ENCODE measurements at regions not wholly inside any gene's neighbourhood (a gene's known extent, or its start where the extent isn't known, plus 50 kb on each side); places are given as distances from the start of the nearest gene placed in this dataset.
"Not testable (repeated sequence)": the region's sequence is repeated elsewhere in the genome, so short reads cannot be mapped to it uniquely, and the experiment has no call there.

GRCh38 chr4:115272185-115272584 lies 158.8 kb upstream of the NDST4 start:
- intact Hi-C loops (cut with DNase I) = no loop called here
- no peak for DNase-seq (ENCODE audit: low spot score)

GRCh38 chr4:115260195-115260594 lies 146.8 kb upstream of the NDST4 start:
- DNase-seq (ENCODE audit: low spot score) = no peak
- intact Hi-C loops (cut with DNase I) = no loop called here

GRCh38 chr4:115259642-115260041 lies 146.2 kb upstream of the NDST4 start:
- no peak for DNase-seq (ENCODE audit: low spot score)
- intact Hi-C loops (cut with DNase I) = no loop called here

DNA sequence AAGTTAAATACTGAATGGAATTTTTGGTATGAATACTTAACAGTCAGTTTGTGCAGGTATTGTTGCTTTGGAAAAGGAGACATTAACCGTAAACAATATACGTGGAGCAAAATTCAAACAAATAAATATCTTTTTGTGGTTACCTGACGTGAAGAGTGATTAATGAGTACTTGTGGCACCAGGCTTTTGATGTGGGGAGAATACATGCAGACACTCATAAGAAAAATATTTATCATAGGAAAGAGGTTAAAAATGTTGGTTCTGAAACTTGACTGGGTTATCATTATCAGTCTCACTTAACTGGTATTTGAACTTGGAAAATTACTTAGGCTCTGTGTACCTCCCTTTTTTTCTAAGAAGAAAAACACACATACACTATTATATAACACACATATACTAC lies 136.4 kb upstream of the NDST4 start:
- intact Hi-C loops (cut with DNase I) = no loop called here
- DNase-seq (ENCODE audit: low spot score) = no peak

GRCh38 chr4:115234405-115235093 lies 121.1 kb upstream of the NDST4 start:
- DNase-seq (ENCODE audit: low spot score) = no peak
- intact Hi-C loops (cut with DNase I) = no loop called here

DNA sequence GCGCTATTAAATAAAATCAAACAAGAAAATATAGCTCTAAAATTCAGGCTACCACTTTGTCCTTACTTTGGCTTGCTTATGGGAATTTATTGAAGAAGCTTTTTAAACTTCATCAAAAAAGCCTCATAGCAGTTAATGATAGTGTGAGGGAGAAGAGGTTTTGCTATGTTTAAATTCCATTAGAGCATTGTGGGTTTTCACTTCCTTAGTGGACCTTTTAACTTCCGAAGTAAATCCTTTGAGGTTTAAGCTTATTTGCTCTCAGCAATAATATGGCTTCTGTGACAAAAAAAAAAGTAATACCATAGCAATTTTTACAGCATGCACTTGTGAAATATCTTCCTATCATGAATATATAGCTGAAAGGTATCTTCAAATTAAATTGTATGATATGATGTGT lies 120.2 kb upstream of the NDST4 start:
- intact Hi-C loops (cut with DNase I) = no loop called here
- DNase-seq (ENCODE audit: low spot score) = no peak

- intact Hi-C loops (cut with DNase I) = no loop called here
- DNase-seq (ENCODE audit: low spot score) = no peak
Measured at GRCh38 chr4:115229873-115230272, 116.5 kb upstream of the NDST4 start.

GRCh38 chr4:115228851-115229250 lies 115.4 kb upstream of the NDST4 start:
- intact Hi-C loops (cut with DNase I) = no loop called here
- no peak for DNase-seq (ENCODE audit: low spot score)

GRCh38 chr4:115222061-115222460 lies 108.6 kb upstream of the NDST4 start:
- DNase-seq (ENCODE audit: low spot score) = no peak
- intact Hi-C loops (cut with DNase I) = no loop called here

GRCh38 chr4:115219862-115220261 lies 106.4 kb upstream of the NDST4 start:
- no peak for DNase-seq (ENCODE audit: low spot score)
- intact Hi-C loops (cut with DNase I) = no loop called here

DNA sequence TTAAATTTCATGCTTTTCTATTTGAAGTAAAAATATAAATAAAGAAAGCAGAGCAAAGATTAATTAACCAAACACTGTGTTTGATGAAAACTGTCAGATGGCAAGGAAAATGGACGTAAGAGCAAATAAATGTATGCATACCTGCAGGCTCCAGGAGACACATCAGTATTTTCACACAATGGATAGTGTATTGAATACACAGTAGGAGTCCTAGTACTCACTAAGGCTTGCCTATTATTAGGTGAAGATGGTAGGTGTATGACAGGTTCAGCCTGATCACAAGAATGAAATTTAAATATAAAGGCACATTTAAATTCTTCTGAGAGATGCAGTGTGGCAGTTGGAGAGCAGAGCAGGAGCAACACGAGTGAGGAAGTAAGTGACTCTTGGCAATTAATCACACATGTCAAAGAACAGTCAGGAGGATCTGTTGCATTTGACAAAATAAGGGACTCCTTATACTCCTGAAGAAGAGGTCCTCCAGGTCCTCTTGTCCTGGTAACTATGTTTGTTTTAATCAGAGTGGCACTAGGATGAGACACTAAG lies 106.0 kb upstream of the NDST4 start:
- no peak for DNase-seq (ENCODE audit: low spot score)
- intact Hi-C loops (cut with DNase I) = no loop called here

- intact Hi-C loops (cut with DNase I) = no loop called here
- no peak for DNase-seq (ENCODE audit: low spot score)
Measured at GRCh38 chr4:115215935-115216334, 102.5 kb upstream of the NDST4 start.

GRCh38 chr4:115213716-115214115 lies 100.3 kb upstream of the NDST4 start:
- intact Hi-C loops (cut with DNase I) = no loop called here

GRCh38 chr4:115201042-115201330 lies 87.6 kb upstream of the NDST4 start:
- DNase-seq (ENCODE audit: low spot score) = no peak
- intact Hi-C loops (cut with DNase I) = no loop called here

More at GRCh38 chr4:115213716-115214115, 100.3 kb upstream of the NDST4 start:
- DNase-seq (ENCODE audit: low spot score) = no peak

GRCh38 chr4:115200201-115201041 lies 87.0 kb upstream of the NDST4 start:
- intact Hi-C loops (cut with DNase I); DNase-seq (ENCODE audit: low spot score): not testable (repeated sequence)

DNA sequence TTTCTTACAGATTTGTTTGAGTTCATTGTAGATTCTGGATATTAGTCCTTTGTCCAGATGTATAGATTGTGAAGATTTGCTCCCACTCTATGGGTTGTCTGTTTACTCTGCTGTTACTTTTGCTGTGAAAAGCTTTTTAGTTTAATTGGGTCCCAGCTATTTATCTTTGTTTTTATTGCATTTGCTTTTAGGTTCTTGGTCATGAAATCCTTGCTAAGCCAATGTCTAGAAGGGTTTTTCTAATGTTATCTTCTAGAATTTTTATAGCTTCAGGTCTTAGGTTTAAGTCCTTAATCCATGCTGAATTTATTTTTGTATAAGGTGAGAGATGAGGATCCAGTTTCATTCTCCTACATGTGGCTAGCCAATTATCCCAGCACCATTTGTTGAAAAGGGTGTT lies 81.2 kb upstream of the NDST4 start:
- DNase-seq (ENCODE audit: low spot score); intact Hi-C loops (cut with DNase I): not testable (repeated sequence)

DNA sequence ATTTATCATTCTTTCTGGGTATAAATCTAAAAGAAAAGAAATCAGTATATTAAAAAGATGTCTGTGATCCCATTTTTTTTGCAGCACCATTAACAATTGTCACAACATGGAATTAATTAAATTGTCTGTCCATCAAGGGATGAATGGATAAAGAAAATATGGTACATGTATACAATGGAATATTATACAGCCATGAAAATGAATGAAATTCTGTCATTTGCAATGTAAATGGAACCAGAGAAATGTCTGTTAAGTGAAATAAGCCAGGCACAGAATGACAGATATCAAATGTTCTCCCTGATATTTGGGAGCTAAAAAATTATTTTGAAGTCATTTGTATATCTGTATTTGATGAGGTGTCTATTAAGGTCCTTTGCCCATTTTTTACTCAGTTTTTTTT lies 77.1 kb upstream of the NDST4 start:
- no peak for DNase-seq (ENCODE audit: low spot score)
- intact Hi-C loops (cut with DNase I) = no loop called here

GRCh38 chr4:115187136-115187535 lies 73.7 kb upstream of the NDST4 start:
- intact Hi-C loops (cut with DNase I) = no loop called here
- DNase-seq (ENCODE audit: low spot score) = no peak

DNA sequence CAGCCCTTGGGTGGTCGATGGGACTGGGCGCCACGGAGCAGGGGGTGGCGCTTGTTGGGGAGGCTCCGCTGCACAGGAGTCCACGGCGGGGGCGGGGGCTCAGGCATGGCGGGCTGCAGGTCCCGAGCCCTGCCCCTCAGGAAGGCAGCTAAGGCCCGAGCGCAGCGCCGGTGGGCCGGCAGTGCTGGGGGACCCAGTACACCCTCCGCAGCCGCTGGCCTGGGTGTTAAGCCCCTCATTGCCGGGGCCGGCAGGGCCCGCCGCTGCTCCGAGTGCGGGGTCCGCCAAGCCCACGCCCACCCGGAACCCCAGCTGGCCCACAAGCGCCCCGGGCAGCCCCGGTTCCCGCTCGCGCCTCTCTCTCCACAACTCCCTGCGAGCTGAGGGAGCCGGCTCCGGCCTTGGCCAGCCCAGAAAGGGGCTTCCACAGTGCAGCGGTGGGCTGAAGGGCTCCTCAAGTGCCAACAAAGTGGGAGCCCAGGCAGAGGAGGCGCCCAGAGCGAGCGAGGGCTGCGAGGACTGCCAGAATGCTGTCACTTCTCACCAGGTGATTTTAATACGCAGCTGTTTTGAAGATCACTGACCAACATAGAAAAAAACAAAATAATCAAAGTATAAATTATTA lies 66.1 kb upstream of the NDST4 start:
- peak; percentile 65 for DNase-seq (ENCODE audit: low spot score)
- intact Hi-C loops (cut with DNase I) = not testable (repeated sequence)

DNA sequence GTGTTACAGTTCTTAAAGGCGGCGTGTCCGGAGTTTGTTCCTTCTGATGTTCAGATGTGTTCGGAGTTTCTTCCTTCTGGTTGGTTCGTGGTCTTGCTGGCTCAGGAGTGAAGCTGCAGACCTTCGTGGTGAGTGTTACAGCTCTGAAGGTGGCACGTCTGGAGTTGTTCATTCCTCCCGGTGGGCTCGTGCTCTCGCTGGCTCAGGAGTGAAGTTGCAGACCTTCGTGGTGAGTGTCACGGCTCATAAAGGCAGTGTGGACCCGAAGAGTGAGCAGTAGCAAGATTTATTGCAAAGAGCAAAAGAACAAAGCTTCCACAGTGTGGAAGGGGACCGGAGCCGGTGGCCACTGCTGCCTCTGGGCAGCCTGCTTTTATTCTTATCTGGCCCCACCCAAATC lies 65.3 kb upstream of the NDST4 start:
- DNase-seq (ENCODE audit: low spot score) = peak; percentile 50
- intact Hi-C loops (cut with DNase I) = not testable (repeated sequence)

DNA sequence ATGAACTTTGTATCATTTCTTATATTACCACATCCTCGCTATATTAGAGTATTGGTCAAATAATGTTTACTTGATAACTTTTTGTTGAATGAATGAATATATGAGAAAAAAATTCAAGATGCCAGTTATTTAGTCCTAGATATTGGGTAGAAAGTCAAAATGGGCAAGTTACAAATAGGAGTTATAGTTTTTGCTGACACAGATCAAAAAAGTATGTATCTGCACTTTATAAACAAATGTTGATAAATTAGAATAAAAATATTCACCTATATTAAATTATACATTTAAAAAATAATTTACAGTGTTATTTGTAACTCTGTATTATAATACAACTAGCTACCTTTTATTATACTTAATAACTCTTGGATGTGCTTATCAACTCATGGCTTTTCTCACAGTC lies 57.8 kb upstream of the NDST4 start:
- intact Hi-C loops (cut with DNase I) = no loop called here
- no peak for DNase-seq (ENCODE audit: low spot score)
